Activated T-helper 2 cell treated with anti-CD3 and anti-CD28 coated beads, Interferon-gamma antibody, Interleukin-2, Interleukin-4, amounts not matched to agents 10 μg/mL and 5 μg/mL and 100 μg/mL, durations not matched to agents 14 hours and 24 hours and 36 hours (primary cell): ENCODE measurements at regions not wholly inside any gene's neighbourhood (a gene's known extent, or its start where the extent isn't known, plus 50 kb on each side); places are given as distances from the start of the nearest gene placed in this dataset.
"Not testable (repeated sequence)": the region's sequence is repeated elsewhere in the genome, so short reads cannot be mapped to it uniquely, and the experiment has no call there.

ENCODE experiments used
- DNase-seq: peaks from one replicate; pipeline ENCODE4 v3.0.0; 2021; ENCODE audit warnings: low spot score
- H3K27ac Mint-ChIP-seq: one replicate; pipeline ENCODE4 v1.8.0; 2021; ENCODE audit warnings: mixed read lengths
- H3K27me3 Mint-ChIP-seq: one replicate; pipeline ENCODE4 v1.8.0; 2021; ENCODE audit warnings: low read depth, mixed read lengths
- H3K36me3 Mint-ChIP-seq: one replicate; pipeline ENCODE4 v1.8.0; 2021; ENCODE audit warnings: low read depth, mixed read lengths
- H3K4me1 Mint-ChIP-seq: one replicate; pipeline ENCODE4 v1.8.0; 2021; ENCODE audit warnings: low read depth, mixed read lengths
- H3K4me3 Mint-ChIP-seq: one replicate; pipeline ENCODE4 v1.8.0; 2021; ENCODE audit warnings: low read depth, mild to moderate bottlenecking, moderate library complexity, mixed read lengths
- H3K9me3 Mint-ChIP-seq: one replicate; pipeline ENCODE4 v1.8.0; 2021; ENCODE audit warnings: mixed read lengths
- intact Hi-C: fragments of 100-400 bp; cut with micrococcal nuclease; formaldehyde crosslinking; loops from one replicate; pipeline ENCODE4 v1.15.1; 2023

- no peak for DNase-seq
- H3K36me3 Mint-ChIP-seq = no peaks in the 10 kb centered on the region
- intact Hi-C loops = no loop called here
- no peak overlapping the region for H3K27ac Mint-ChIP-seq
- peaks cover 45% of the 10 kb centered on the region for H3K9me3 Mint-ChIP-seq
- H3K27me3 Mint-ChIP-seq = no peaks in the 10 kb centered on the region
- no peak overlapping the region for H3K4me3 Mint-ChIP-seq
- H3K4me1 Mint-ChIP-seq = no peaks in the 10 kb centered on the region
Observed at GRCh38 chr14:43132441-43132840, 1374.6 kb downstream of the FSCB start.

- H3K27ac Mint-ChIP-seq, H3K4me3 Mint-ChIP-seq, H3K4me1 Mint-ChIP-seq, DNase-seq, H3K36me3 Mint-ChIP-seq, H3K27me3 Mint-ChIP-seq, intact Hi-C loops: not testable (repeated sequence)
- peaks cover 35% of the 10 kb centered on the region for H3K9me3 Mint-ChIP-seq
Observed at GRCh38 chr14:43128429-43128828, 1378.7 kb downstream of the FSCB start.

- peaks cover 38% of the 10 kb centered on the region for H3K9me3 Mint-ChIP-seq
- H3K27me3 Mint-ChIP-seq, intact Hi-C loops, H3K27ac Mint-ChIP-seq, H3K4me3 Mint-ChIP-seq, DNase-seq, H3K36me3 Mint-ChIP-seq, H3K4me1 Mint-ChIP-seq: not testable (repeated sequence)
Observed at GRCh38 chr14:43127874-43128273, 1379.2 kb downstream of the FSCB start.

GRCh38 chr14:43123544-43123943, 1383.5 kb downstream of the FSCB start:
- Mint-ChIP-seq H3K4me1 (no peaks in the 10 kb centered on the region), H3K27me3 (no peaks in the 10 kb centered on the region), H3K4me3 (no peak overlapping the region), H3K27ac (no peak overlapping the region), H3K36me3 (no peaks in the 10 kb centered on the region), H3K9me3 (peaks cover 41% of the 10 kb centered on the region)
- DNase-seq = no peak
- intact Hi-C loops = no loop called here

DNA sequence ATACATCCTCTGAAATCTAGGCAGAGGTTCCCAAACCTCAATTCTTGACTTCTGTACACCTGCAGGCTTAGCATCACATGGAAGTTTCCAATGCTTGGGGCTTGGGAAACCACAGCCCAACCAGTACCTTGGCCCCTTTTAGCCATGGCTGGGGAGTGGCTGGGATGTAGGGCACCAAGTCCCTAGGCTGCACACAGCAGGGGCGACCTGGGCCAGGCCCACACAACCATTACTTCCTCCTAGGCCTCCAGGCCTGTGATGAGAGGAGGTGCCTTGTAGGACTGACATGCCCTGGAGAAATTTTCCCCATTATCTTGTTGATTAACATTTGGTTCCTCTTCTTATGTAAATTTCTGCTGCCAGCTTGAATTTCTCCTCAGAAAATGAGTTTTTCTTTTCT, 1387.4 kb downstream of the FSCB start:
- Mint-ChIP-seq H3K36me3 (no peaks in the 10 kb centered on the region), H3K4me1 (no peaks in the 10 kb centered on the region), H3K27ac (no peak overlapping the region), H3K27me3 (no peaks in the 10 kb centered on the region), H3K9me3 (peaks cover 38% of the 10 kb centered on the region), H3K4me3 (no peak overlapping the region)
- intact Hi-C loops = loop anchor here (10.0 kb wide), 1 partner anchor 1115 kb away; no protein-coding TSS in a partner anchor
- no peak for DNase-seq

DNA sequence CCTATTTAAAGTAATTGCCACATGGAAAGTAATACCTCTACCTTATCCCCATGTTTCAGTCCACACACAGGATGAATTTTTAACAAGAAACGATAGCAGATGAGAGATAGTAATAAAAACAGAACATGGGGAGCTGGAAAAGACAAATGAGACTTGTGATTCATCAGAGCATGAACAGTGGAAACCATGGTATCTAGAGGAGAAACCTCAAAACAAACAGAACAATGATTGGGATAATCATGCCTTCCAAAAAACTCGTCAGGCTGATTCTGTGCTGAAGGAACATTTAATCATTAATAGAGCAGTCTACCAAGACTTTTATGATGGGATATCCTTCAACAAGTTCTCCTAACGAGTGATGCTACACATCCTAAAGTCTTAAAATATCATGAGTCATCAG, 1390.7 kb downstream of the FSCB start:
- no peak for DNase-seq
- no peaks in the 10 kb centered on the region for H3K27me3 Mint-ChIP-seq
- H3K36me3 Mint-ChIP-seq = no peaks in the 10 kb centered on the region
- H3K4me3 Mint-ChIP-seq = no peak overlapping the region
- peaks cover 37% of the 10 kb centered on the region for H3K9me3 Mint-ChIP-seq
- no peaks in the 10 kb centered on the region for H3K4me1 Mint-ChIP-seq
- no peak overlapping the region for H3K27ac Mint-ChIP-seq
- intact Hi-C loops = loop anchor here (10.0 kb wide), 1 partner anchor 1118 kb away; no protein-coding TSS in a partner anchor

DNA sequence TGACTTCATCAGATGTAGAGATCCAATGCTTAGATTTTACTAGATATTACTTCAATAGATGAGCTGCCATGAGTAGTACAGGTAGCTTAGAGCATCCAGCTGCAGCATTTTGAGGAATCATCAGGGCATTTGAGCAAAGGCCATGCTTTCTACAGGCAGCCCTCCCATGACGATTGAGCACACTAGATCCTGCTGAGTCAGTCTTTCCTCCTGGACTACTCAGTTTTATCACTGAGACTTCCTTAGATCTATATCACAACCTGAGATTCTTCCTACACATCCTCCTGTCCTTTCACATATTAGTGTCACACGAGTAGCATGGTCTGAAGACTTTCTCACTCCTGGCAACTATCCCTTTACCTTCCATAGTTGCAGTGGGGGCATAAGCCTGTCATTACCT, 1401.8 kb downstream of the FSCB start:
- Mint-ChIP-seq H3K36me3 (no peaks in the 10 kb centered on the region), H3K27me3 (no peaks in the 10 kb centered on the region), H3K4me3 (no peak overlapping the region), H3K9me3 (peaks cover 38% of the 10 kb centered on the region), H3K4me1 (no peaks in the 10 kb centered on the region), H3K27ac (no peak overlapping the region)
- no peak for DNase-seq
- intact Hi-C loops = no loop called here

GRCh38 chr14:43090380-43090779, 1416.7 kb downstream of the FSCB start:
- no peak for DNase-seq
- H3K4me3 Mint-ChIP-seq = no peak overlapping the region
- H3K27me3 Mint-ChIP-seq = no peaks in the 10 kb centered on the region
- H3K9me3 Mint-ChIP-seq = peaks cover 46% of the 10 kb centered on the region
- no peaks in the 10 kb centered on the region for H3K4me1 Mint-ChIP-seq
- H3K36me3 Mint-ChIP-seq = no peaks in the 10 kb centered on the region
- H3K27ac Mint-ChIP-seq = no peak overlapping the region
- intact Hi-C loops = no loop called here

DNA sequence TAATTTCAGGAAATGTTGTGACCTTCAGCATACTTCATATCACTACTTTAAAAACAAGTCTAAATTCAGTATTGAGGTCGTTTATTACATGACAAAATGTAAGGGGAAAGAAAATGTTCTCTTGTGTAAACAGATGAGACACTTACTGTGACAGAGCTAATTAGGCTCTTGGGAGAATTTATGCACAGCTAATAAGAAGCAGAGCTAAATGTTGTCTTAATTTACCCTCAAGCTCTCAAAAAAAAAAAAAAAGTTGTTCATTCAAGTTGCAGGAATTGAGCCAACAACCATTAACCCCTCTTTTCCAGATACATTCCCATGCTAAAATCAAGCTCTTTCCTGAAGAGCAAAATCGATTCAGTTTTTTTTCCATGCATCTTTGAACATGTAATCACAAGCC, 1419.4 kb downstream of the FSCB start:
- intact Hi-C loops = no loop called here
- H3K4me1 Mint-ChIP-seq = no peaks in the 10 kb centered on the region
- H3K27ac Mint-ChIP-seq = no peak overlapping the region
- no peak overlapping the region for H3K4me3 Mint-ChIP-seq
- no peak for DNase-seq
- H3K9me3 Mint-ChIP-seq = peaks cover 44% of the 10 kb centered on the region
- H3K36me3 Mint-ChIP-seq = no peaks in the 10 kb centered on the region
- no peaks in the 10 kb centered on the region for H3K27me3 Mint-ChIP-seq

- Mint-ChIP-seq H3K9me3 (peaks cover 37% of the 10 kb centered on the region), H3K4me3 (no peak overlapping the region), H3K27ac (no peak overlapping the region), H3K27me3 (no peaks in the 10 kb centered on the region), H3K4me1 (no peaks in the 10 kb centered on the region), H3K36me3 (no peaks in the 10 kb centered on the region)
- intact Hi-C loops = no loop called here
- no peak for DNase-seq
Observed at GRCh38 chr14:43085819-43086218, 1421.3 kb downstream of the FSCB start.

DNA sequence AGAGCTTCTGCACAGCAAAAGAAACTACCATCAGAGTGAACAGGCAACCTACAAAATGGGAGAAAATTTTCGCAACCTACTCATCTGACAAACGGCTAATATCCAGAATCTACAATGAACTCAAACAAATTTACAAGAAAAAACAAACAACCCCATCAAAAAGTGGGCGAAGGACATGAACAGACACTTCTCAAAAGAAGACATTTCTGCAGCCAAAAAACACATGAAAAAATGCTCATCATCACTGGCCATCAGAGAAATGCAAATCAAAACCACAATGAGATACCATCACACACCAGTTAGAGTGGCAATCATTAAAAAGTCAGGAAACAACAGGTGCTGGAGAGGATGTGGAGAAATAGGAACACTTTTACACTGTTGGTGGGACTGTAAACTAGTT, 1439.7 kb downstream of the FSCB start:
- intact Hi-C loops, H3K4me1 Mint-ChIP-seq, DNase-seq, H3K27me3 Mint-ChIP-seq, H3K27ac Mint-ChIP-seq, H3K4me3 Mint-ChIP-seq, H3K36me3 Mint-ChIP-seq: not testable (repeated sequence)
- H3K9me3 Mint-ChIP-seq = peaks cover 12% of the 10 kb centered on the region

GRCh38 chr14:43056106-43056505, 1449.4 kb downstream of the LRFN5 start:
- Mint-ChIP-seq H3K9me3 (peaks cover 46% of the 10 kb centered on the region), H3K4me1 (no peaks in the 10 kb centered on the region), H3K4me3 (no peak overlapping the region), H3K27me3 (no peaks in the 10 kb centered on the region), H3K27ac (no peak overlapping the region), H3K36me3 (no peaks in the 10 kb centered on the region)
- intact Hi-C loops = no loop called here
- DNase-seq = no peak

DNA sequence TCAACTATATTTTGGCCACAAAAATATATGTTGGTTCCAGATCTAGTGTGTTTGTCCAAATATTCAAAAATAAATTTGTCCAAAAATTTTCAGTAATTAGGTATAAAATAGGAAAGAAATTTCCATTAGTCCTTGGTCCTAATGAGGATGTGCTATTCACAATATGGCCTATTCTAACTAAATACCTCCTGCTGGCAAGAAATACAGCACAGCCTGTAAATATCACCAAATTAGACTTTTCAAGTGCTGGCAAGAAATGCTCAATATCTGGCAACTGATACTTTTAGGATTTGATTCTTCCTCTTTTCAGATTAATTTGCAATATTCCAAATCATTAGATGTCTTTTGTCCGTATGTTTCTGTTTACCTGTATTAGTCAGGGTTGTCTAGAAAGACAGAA, 1446.2 kb downstream of the LRFN5 start:
- Mint-ChIP-seq H3K27ac (no peak overlapping the region), H3K36me3 (no peaks in the 10 kb centered on the region), H3K4me1 (no peaks in the 10 kb centered on the region), H3K9me3 (peaks cover 25% of the 10 kb centered on the region), H3K4me3 (no peak overlapping the region), H3K27me3 (no peaks in the 10 kb centered on the region)
- intact Hi-C loops = no loop called here
- no peak for DNase-seq

DNA sequence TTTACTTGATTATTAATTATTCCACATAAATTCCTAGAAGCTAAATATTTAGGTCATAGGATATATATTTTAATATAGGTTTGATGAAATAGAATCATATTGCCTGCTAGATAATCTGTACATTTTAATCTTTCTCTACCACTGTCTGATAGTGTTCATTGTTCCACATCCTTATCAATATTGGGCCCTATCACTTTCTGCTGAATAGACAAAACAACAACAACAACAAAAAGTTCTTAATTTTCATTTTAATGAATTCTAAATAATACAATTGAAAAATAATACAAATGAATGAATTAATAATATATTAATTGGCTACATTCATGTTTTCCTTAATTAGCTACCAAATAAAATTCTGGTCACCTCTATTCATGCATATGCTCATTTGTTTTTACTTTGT, 1437.2 kb downstream of the LRFN5 start:
- Mint-ChIP-seq H3K4me1 (no peaks in the 10 kb centered on the region), H3K36me3 (no peaks in the 10 kb centered on the region)

More for the DNA sequence above, 1437.2 kb downstream of the LRFN5 start:
- Mint-ChIP-seq H3K4me3 (no peak overlapping the region), H3K27me3 (no peaks in the 10 kb centered on the region), H3K27ac (no peak overlapping the region), H3K9me3 (peaks cover 34% of the 10 kb centered on the region)
- DNase-seq = no peak
- intact Hi-C loops = no loop called here
